Suprapubic skin (tissue), 3 donors: ENCODE measurements at regions not wholly inside any gene's neighbourhood (a gene's known extent, or its start where the extent isn't known, plus 50 kb on each side); places are given as distances from the start of the nearest gene placed in this dataset.

Source experiments
- CTCF ChIP-seq, 2 donors: fragments of 200-600 bp in 1 of 2; fragments of 450-650 bp in 1 of 2; sonication (generic) in 1 of 2; IDR thresholded peaks; one replicate each; pipeline ENCODE4 v1.5.1; 2016 to 2019; ENCODE audit warnings: antibody characterized with exemption in 2 of 2, mild to moderate bottlenecking in 1 of 2, moderate library complexity in 1 of 2
- POLR2A ChIP-seq, 2 donors: fragments of 450-650 bp; IDR thresholded peaks; one replicate each; pipeline ENCODE4 v1.6.1; 2017; ENCODE audit warnings: antibody characterized with exemption in 2 of 2, mild to moderate bottlenecking in 2 of 2, moderate library complexity in 2 of 2

GRCh38 chr6:54719131-54719530, 127.4 kb upstream of the FAM83B start:
- TF ChIP-seq CTCF (IDR thresholded peaks at IDR 0.05) (no peak), POLR2A (IDR thresholded peaks at IDR 0.05) (no peak)
